ENCODE measurements at regions not wholly inside any gene's neighbourhood (a gene's known extent, or its start where the extent isn't known, plus 50 kb on each side); places are given as distances from the start of the nearest gene placed in this dataset.
"Not testable (repeated sequence)": the region's sequence is repeated elsewhere in the genome, so short reads cannot be mapped to it uniquely, and the experiment has no call there.

DNA sequence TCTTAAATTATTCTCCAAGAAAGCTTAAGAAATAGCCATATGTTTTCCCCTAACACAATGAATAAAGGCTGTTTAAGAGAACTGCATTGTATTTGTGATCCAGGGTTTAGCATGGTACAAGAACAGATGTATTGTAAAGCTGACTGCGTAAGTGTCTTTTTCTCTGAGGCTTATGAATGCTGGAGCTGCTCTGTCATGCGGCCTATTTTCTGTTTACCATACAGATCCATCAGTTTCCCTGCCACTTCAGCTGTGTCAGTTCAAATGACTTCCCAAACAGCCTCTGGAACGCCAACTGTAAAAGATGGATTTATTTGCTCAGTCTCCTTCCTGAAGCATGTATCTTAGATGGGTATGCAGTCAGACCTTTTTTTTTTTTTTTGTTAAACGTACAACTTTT, 419.3 kb upstream of the HS3ST5 start:
- no peak for DNase-seq

DNA sequence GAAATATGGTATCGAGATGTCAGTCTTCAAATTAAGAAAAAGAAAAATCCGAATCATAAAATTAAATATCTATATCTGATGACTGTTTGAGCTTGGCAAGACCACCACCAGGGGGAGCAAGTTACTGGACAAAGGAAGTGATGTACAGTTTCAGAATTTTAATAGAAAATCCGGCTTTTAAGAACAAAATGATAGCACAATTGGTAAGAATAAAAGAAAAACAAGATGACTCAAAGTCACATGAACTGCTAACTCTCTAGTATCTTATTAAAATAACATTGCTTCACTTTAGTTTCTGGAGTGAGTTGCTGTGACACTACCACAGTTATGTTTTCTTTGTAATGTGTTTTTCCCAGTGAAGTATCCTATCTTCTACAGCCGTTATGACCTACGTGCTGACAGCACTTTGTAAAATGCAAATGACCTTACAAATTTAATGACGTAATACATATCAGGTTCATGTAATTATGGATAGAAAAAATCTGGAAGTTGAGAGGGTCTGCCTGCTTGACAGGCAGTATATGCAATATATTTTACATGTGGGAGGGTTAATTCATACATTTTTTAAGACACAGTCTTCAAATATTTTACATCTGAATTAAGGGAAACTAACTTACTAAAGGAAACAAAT, 405.3 kb upstream of the HS3ST5 start:
- DNase-seq, result peak in 1 of 5 experiments; percentile 30

DNA sequence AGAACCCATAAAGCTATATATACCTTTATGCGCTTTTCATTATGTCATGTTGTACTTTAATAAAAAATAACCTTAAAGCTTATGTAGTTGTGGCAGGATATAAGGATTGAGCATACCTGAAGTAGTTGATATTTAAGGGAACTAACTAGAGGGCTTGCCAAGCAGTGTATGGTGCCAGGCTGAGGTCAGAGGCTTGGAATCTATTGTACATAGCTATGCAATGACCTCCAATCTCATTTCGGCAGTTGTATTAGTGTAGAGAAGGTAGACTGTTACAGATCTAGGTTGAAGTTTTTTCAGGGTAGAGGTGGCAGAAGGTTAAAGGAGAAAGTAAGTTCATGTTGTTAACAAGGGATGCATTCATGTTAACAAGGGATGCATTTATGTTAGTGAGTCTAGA, 397.7 kb upstream of the HS3ST5 start:
- no peak for DNase-seq

DNA sequence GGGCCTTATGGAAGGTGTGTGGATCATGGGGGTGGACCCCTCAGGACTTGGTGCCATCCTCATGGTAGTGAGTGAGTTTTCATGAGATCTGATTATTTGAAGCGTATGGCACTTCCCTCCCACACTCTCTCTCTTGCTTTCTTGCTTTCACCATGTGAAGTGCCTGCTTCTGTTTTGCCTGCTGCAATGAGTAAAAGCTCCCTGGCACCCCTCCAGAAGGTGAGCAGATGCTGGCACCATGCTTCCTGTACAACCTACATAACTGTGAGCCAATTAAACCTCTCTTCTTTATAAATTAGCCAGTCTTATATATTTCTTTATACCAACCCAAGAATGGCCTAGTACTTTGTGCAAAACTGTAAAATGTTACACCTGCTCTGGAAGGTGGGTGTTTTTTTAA, 396.8 kb upstream of the HS3ST5 start:
- DNase-seq, result no peak

DNA sequence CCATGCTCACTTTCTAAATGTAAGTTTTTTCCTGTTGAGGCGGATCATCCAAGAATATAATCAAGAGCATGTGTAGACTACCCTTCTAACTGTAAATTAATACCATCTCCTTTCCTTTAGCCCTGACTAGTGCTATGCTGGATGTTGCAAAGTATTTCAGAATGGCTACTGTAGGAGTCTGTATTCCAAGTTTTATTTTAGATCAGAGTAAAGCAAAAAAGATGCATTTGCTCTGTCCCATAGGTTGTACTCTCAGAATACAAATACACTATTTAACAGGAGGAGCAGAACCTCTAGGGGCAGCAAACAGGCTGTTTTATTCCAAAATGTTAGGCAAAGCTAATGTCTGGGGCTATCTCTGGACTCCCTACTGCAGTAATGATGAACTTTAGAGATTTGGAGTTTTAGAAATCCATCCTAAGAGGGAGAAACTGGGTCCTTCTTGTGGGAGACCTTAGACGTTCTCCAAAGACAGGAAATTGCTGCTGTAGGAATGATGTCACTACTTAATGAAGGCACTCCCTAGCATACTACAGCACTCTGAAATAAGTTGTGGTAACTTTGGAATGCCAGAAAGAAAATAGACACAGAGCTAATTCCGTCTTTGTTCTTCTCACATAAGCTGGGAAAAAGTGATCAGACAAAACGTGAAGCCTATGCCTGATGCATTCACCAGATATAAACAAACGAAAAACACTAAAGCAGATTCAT, 392.4 kb upstream of the HS3ST5 start:
- DNase-seq, result no peak

DNA sequence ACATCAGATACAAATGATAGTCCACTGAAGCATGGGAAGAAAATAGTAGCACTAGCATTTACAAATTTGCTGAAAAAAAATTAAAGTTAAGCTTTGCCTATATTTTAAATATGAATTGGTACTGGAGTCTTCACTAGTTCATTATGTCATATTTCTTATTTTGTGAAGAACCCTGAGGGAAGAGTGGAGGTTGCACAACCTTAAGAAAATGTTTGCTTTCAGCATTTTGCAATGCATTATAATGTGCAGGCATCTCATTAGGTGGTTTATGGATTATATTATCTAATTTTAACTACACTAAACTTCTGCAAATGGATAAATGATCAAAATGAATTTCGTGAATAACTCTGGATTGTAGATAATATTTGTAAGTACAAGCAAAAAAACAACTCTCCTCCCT, 390.8 kb upstream of the HS3ST5 start:
- no peak for DNase-seq

DNA sequence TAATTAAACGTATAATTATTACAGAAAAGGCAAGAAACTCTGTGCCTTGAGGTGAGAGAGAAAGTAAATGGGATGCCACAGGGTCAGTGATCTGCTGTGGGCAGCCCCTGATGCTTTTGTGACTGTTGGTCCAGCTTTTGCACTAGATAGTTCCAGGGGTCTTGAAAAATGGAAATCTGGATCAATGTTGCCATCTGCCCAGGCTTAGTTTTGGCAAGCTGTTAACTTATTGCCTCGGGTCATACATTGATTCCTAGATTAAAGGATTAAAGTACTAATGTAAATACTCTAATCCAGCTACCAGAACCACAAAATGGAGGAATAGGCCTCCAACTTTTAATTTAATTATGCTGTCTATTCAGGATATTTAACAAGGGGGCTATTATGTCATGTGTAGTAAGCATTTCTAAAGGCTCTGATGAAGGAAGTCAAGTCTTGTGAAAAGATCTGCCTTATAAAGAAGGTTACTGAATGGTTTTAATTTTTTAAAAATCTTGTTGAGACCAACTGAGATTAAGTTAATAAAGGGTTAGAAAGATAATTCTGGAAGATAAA, 376.0 kb upstream of the HS3ST5 start:
- no peak for DNase-seq

GRCh38 chr6:114718186-114718585, 375.4 kb upstream of the HS3ST5 start:
- DNase-seq, result no peak

GRCh38 chr6:114714836-114715507, 372.1 kb upstream of the HS3ST5 start:
- DNase-seq, result peak in 1 of 5 experiments; percentile 1

- DNase-seq, result no peak
Measured at GRCh38 chr6:114713690-114714089, 370.9 kb upstream of the HS3ST5 start.

GRCh38 chr6:114712129-114712662, 369.4 kb upstream of the HS3ST5 start:
- DNase-seq, result no peak

GRCh38 chr6:114707081-114707620, 364.3 kb upstream of the HS3ST5 start:
- no peak for DNase-seq

DNA sequence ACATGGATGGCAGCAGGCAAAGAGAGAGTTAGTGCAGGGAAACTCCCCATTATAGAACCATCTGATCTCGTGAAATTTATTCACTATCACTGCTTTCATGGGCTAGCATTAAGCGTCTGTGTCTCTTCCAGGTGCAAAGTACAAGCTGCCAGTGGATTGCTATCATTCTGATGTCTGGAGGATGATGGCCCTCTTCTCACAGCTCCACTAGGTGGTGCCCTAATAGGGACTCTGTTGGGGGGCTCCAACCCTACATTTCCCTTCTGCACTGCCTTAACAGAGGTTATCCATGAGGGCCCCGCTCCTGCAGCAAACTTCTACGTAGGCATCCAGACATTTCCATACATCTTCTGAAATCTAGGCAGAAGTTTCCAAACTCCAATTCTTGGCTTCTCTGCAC, 347.8 kb upstream of the HS3ST5 start:
- no peak for DNase-seq

- no peak for DNase-seq
Measured at GRCh38 chr6:114659513-114659912, 316.7 kb upstream of the HS3ST5 start.

DNA sequence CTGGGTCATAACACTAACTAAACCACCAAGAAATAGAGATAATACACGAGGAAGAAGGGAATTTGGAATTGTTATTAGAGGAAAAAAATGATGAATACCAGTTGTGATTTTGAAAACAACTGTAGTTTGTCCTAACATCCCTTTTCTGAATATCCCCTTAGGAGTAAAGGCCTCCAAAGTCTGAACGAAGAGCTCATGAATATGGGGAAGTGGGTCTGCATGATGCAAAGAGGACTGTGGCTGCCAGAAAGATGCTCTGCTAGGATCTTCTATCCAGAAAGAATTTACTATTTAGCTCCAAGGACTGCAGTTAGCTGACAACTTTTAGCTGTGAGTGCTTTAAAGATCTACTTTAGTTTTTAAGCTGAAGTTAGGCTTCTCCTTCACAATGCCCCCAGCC, 308.8 kb upstream of the HS3ST5 start:
- no peak for DNase-seq

GRCh38 chr6:114650891-114651290, 308.1 kb upstream of the HS3ST5 start:
- DNase-seq, result no peak

- DNase-seq, result no peak
Measured at GRCh38 chr6:114649298-114649697, 306.5 kb upstream of the HS3ST5 start.

DNA sequence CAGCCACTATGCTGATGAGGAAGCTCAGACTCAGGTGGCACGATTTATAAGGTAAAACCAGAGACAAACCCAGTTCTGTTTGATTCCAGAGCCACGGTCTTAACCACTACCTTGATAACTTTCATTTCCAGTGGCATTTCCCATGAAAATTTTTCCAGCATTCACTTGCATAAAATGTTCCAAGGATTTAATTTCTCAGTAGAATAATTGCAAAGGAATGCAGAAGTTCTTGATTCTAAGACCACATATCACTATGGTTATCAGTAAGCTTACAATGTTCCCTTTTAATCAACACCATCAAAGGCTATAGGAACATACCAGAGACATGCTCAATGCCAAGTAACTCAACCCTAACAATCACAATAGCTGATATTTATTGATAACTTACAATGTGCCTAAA, 306.0 kb upstream of the HS3ST5 start:
- DNase-seq, result no peak

DNA sequence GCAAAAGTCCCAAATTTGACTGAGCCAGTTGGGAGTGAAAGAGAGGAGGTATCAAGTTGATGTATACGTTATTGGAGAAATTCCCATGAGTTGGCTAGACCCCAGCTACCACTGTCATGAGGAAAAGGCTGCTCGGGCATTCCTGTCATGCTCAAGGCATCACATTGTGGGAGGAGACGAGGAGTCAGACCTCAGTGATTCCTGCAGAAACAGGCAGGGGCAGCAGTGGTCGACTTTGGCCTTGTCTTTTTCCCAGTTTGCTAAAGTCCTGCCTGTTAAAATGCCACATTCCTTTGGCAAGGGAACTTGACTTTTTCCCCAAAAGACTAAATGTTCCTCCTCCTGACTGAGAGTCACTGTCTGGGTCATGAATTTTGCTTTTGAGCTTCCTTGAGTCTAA, 295.5 kb upstream of the HS3ST5 start:
- DNase-seq, result no peak

- no peak for DNase-seq
Measured at GRCh38 chr6:114634016-114634415, 291.2 kb upstream of the HS3ST5 start.

DNA sequence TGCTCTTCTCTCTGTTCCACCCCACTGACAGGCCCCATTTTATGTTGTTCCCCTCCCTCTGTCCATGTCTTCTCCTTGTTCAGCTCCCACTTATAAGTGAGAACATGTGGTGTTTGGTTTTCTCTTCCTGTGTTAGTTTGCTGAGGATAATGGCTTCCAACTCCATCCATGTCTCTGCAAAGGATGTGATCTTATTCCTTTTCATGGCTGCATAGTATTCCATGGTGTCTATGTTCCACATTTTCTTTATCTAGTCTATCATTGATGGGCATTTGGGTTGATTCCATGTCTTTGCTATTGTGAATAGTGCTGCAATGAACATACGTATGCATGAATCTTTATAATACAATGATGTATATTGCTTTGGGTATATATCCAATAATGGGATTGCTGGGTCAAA, 283.4 kb upstream of the HS3ST5 start:
- DNase-seq, result not testable (repeated sequence)

DNA sequence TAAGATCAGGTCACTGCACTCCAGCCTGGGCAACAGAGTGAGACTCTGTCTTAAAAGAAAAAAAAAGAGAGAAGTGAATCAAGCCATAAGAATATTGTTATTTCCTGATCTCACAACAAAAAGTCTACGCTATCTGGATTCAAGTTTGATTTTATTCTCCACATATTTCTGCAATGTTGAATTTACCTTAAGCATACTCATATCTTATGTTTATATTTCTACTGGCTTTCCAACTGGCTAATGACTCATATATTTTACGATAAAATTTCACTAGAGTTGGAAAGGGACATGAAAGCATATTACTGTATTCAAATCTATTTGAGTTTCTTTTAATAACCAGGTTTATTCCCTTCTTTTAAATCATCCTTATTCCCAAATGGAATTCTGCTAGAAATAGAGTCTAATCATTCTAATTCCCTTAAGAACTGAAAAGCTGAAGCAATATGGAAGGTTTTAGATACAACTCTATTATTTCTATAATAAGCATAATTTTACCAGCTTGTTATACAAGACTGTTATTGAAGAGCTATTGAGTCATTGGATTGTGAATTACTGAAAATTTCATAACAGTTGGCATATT, 276.9 kb upstream of the HS3ST5 start:
- DNase-seq, result no peak

GRCh38 chr6:114611696-114612095, 268.9 kb upstream of the HS3ST5 start:
- DNase-seq, result no peak
